Vagina (tissue), 2 donors: ENCODE measurements at regions not wholly inside any gene's neighbourhood (a gene's known extent, or its start where the extent isn't known, plus 50 kb on each side); places are given as distances from the start of the nearest gene placed in this dataset.

ENCODE experiments used
- DNase-seq, 2 donors: peaks; one replicate each; pipeline ENCODE4 v3.0.0-alpha.2; 2017; ENCODE audit errors: extremely low spot score in 2 of 2
- H3K27ac ChIP-seq: fragments of 200-600 bp; sonication (generic); one replicate; pipeline ENCODE4 v1.5.1; 2019
- H3K27me3 ChIP-seq: fragments of 200-600 bp; sonication (generic); one replicate; pipeline ENCODE4 v1.5.1; 2019
- H3K36me3 ChIP-seq, 2 donors: fragments of 200-600 bp; sonication (generic); one replicate each; pipeline ENCODE4 v1.5.1; 2017 to 2019
- H3K4me1 ChIP-seq: fragments of 200-600 bp; sonication (generic); one replicate; pipeline ENCODE4 v1.5.1; 2019
- H3K4me3 ChIP-seq, 2 donors: fragments of 200-600 bp; sonication (generic); 1 replicate in 1 of 2; 2 replicates in 1 of 2; pipeline ENCODE4 v1.5.1; 2016 to 2019
- H3K9me3 ChIP-seq: fragments of 200-600 bp; sonication (generic); one replicate; pipeline ENCODE4 v1.5.1; 2019
- CTCF ChIP-seq, 3 experiments: fragments of 450-650 bp in 2 of 3; fragments of 200-600 bp in 1 of 3; sonication (generic) in 1 of 3; IDR thresholded peaks; one replicate each; pipeline ENCODE4 v1.5.1; 2017 to 2019; ENCODE audit warnings: antibody characterized with exemption in 3 of 3, mild to moderate bottlenecking in 2 of 3, moderate library complexity in 2 of 3
- POLR2A ChIP-seq, 2 donors: fragments of 450-650 bp; IDR thresholded peaks; one replicate each; pipeline ENCODE4 v1.6.1; 2017; ENCODE audit warnings: antibody characterized with exemption in 2 of 2, mild to moderate bottlenecking in 2 of 2, moderate library complexity in 2 of 2
- POLR2AphosphoS5 ChIP-seq, 2 donors: sonication (generic); formaldehyde crosslinking; IDR thresholded peaks; one replicate each; pipeline ENCODE4 v1.9.0; 2017; ENCODE audit warnings: antibody characterized with exemption in 2 of 2, mild to moderate bottlenecking in 2 of 2, low read depth in 1 of 2; ENCODE audit not compliant: insufficient read depth in 1 of 2
- intact Hi-C: fragments of 100-400 bp; cut with DNase I; formaldehyde crosslinking; loops from one replicate; pipeline ENCODE4 v1.15.1; 2023

GRCh38 chr4:19657856-19658255, 593.8 kb upstream of the SLIT2 start:
- Histone ChIP-seq H3K36me3 (no peaks in the 10 kb centered on the region), H3K27me3 (no peaks in the 10 kb centered on the region), H3K27ac (no peak overlapping the region), H3K4me3 (no peak overlapping the region), H3K9me3 (no peaks in the 10 kb centered on the region), H3K4me1 (no peaks in the 10 kb centered on the region)
- no peak for DNase-seq
- TF ChIP-seq POLR2A (IDR thresholded peaks at IDR 0.05) (no peak), CTCF (IDR thresholded peaks at IDR 0.05) (no peak)
- intact Hi-C loops = no loop called here

GRCh38 chr4:19655666-19656065, 596.0 kb upstream of the SLIT2 start:
- no peaks in the 10 kb centered on the region for H3K4me1 ChIP-seq
- no peaks in the 10 kb centered on the region for H3K9me3 ChIP-seq
- intact Hi-C loops = no loop called here
- DNase-seq = no peak
- no peak for TF ChIP-seq POLR2AphosphoS5 (IDR thresholded peaks at IDR 0.05; ENCODE audit: insufficient read depth in 1 of 2, low read depth in 1 of 2)
- no peak overlapping the region for H3K27ac ChIP-seq
- no peak overlapping the region for H3K4me3 ChIP-seq
- no peaks in the 10 kb centered on the region for H3K27me3 ChIP-seq
- no peaks in the 10 kb centered on the region for H3K36me3 ChIP-seq

- Histone ChIP-seq H3K4me1 (no peaks in the 10 kb centered on the region), H3K27me3 (no peaks in the 10 kb centered on the region), H3K27ac (no peak overlapping the region), H3K36me3 (no peaks in the 10 kb centered on the region), H3K9me3 (no peaks in the 10 kb centered on the region), H3K4me3 (no peak overlapping the region)
- TF ChIP-seq POLR2A (IDR thresholded peaks at IDR 0.05) (no peak), CTCF (IDR thresholded peaks at IDR 0.05) (no peak), POLR2AphosphoS5 (IDR thresholded peaks at IDR 0.05; ENCODE audit: insufficient read depth in 1 of 2, low read depth in 1 of 2) (no peak)
- no peak for DNase-seq
- intact Hi-C loops = no loop called here
Measured at GRCh38 chr4:19650903-19651864, 600.5 kb upstream of the SLIT2 start.

GRCh38 chr4:19645589-19645988, 606.1 kb upstream of the SLIT2 start:
- intact Hi-C loops = no loop called here
- no peaks in the 10 kb centered on the region for H3K36me3 ChIP-seq
- no peaks in the 10 kb centered on the region for H3K9me3 ChIP-seq
- no peaks in the 10 kb centered on the region for H3K27me3 ChIP-seq
- no peak for TF ChIP-seq POLR2AphosphoS5 (IDR thresholded peaks at IDR 0.05; ENCODE audit: insufficient read depth in 1 of 2, low read depth in 1 of 2)
- TF ChIP-seq POLR2A (IDR thresholded peaks at IDR 0.05) = no peak
- no peak for TF ChIP-seq CTCF (IDR thresholded peaks at IDR 0.05)
- no peak overlapping the region for H3K4me3 ChIP-seq
- no peaks in the 10 kb centered on the region for H3K4me1 ChIP-seq
- no peak for DNase-seq
- no peak overlapping the region for H3K27ac ChIP-seq

- no peaks in the 10 kb centered on the region for H3K4me1 ChIP-seq
- no peaks in the 10 kb centered on the region for H3K9me3 ChIP-seq
- DNase-seq = no peak
- H3K36me3 ChIP-seq = no peaks in the 10 kb centered on the region
- H3K4me3 ChIP-seq = no peak overlapping the region
- intact Hi-C loops = no loop called here
- no peak for TF ChIP-seq POLR2A (IDR thresholded peaks at IDR 0.05)
- no peak for TF ChIP-seq POLR2AphosphoS5 (IDR thresholded peaks at IDR 0.05; ENCODE audit: insufficient read depth in 1 of 2, low read depth in 1 of 2)
- no peak for TF ChIP-seq CTCF (IDR thresholded peaks at IDR 0.05)
- no peaks in the 10 kb centered on the region for H3K27me3 ChIP-seq
- H3K27ac ChIP-seq = no peak overlapping the region
Measured at GRCh38 chr4:19636451-19636850, 615.3 kb upstream of the SLIT2 start.
